ENCODE measurements at regions not wholly inside any gene's neighbourhood (a gene's known extent, or its start where the extent isn't known, plus 50 kb on each side); places are given as distances from the start of the nearest gene placed in this dataset.
A peak's percentile ranks its signal among the peaks of the same experiment; 100 is the strongest.
"Not testable (repeated sequence)": the region's sequence is repeated elsewhere in the genome, so short reads cannot be mapped to it uniquely, and the experiment has no call there.

GRCh38 chr16:88234421-88235271 is 148.1 kb upstream of the ZNF469 start:
- H3K4me1 ChIP-seq (ENCODE audit: control insufficient read depth in 1 of 2, extremely low read depth in 1 of 2, insufficient read depth in 2 of 2, low read length in 2 of 2); H3K36me3 ChIP-seq (ENCODE audit: control insufficient read depth in 2 of 2, extremely low read depth in 1 of 2, insufficient read depth in 1 of 2, low read length in 1 of 2); H3K36me3 Mint-ChIP-seq; H3K4me3 ChIP-seq (ENCODE audit: control insufficient read depth in 1 of 2, extremely low read depth in 1 of 2, low read length in 1 of 2); H3K4me1 Mint-ChIP-seq; CTCF ChIA-PET; ATAC-seq (replicated peaks in 1 of 4); DNase-seq; H3K9me3 Mint-ChIP-seq; H3K9me3 ChIP-seq; H3K4me3 Mint-ChIP-seq; H3K27ac ChIP-seq (ENCODE audit: low read length); H3K27ac Mint-ChIP-seq; POLR2A ChIA-PET: not testable (repeated sequence)
- 85% methylated on average over 22 of the region's 46 CpGs for WGBS (ENCODE audit: insufficient coverage)
- peaks cover 0 to 14% of the 10 kb centered on the region in 2 experiments for H3K27me3 ChIP-seq (replicated peaks in 1 of 2; ENCODE audit: control insufficient read depth in 2 of 2, extremely low read depth in 1 of 2, insufficient read depth in 2 of 2, low read length in 1 of 2)
- H3K27me3 Mint-ChIP-seq = peaks cover 5 to 22% of the 10 kb centered on the region in 2 donors

- H3K36me3 Mint-ChIP-seq; H3K27ac Mint-ChIP-seq; POLR2A ChIA-PET; H3K36me3 ChIP-seq (ENCODE audit: control insufficient read depth in 2 of 2, extremely low read depth in 1 of 2, insufficient read depth in 1 of 2, low read length in 1 of 2); DNase-seq; H3K4me3 Mint-ChIP-seq; H3K9me3 ChIP-seq; H3K9me3 Mint-ChIP-seq; H3K4me1 Mint-ChIP-seq; CTCF ChIA-PET; ATAC-seq (replicated peaks in 1 of 4); H3K4me1 ChIP-seq (ENCODE audit: control insufficient read depth in 1 of 2, extremely low read depth in 1 of 2, insufficient read depth in 2 of 2, low read length in 2 of 2); H3K4me3 ChIP-seq (ENCODE audit: control insufficient read depth in 1 of 2, extremely low read depth in 1 of 2, low read length in 1 of 2); H3K27ac ChIP-seq (ENCODE audit: low read length): not testable (repeated sequence)
- peaks cover 0 to 20% of the 10 kb centered on the region in 2 experiments for H3K27me3 ChIP-seq (replicated peaks in 1 of 2; ENCODE audit: control insufficient read depth in 2 of 2, extremely low read depth in 1 of 2, insufficient read depth in 2 of 2, low read length in 1 of 2)
- 75% methylated on average over 3 of the region's 6 CpGs for WGBS (ENCODE audit: insufficient coverage)
- peaks cover 10 to 28% of the 10 kb centered on the region in 2 donors for H3K27me3 Mint-ChIP-seq
Observed at GRCh38 chr16:88235691-88236090, 147.1 kb upstream of the ZNF469 start.

GRCh38 chr16:88236229-88236628 is 146.5 kb upstream of the ZNF469 start:
- H3K9me3 Mint-ChIP-seq; H3K4me1 ChIP-seq (ENCODE audit: control insufficient read depth in 1 of 2, extremely low read depth in 1 of 2, insufficient read depth in 2 of 2, low read length in 2 of 2); H3K36me3 ChIP-seq (ENCODE audit: control insufficient read depth in 2 of 2, extremely low read depth in 1 of 2, insufficient read depth in 1 of 2, low read length in 1 of 2); H3K4me3 ChIP-seq (ENCODE audit: control insufficient read depth in 1 of 2, extremely low read depth in 1 of 2, low read length in 1 of 2); H3K9me3 ChIP-seq; H3K27ac Mint-ChIP-seq; POLR2A ChIA-PET; ATAC-seq (replicated peaks in 1 of 4); H3K4me3 Mint-ChIP-seq; H3K27ac ChIP-seq (ENCODE audit: low read length); DNase-seq; H3K4me1 Mint-ChIP-seq; H3K36me3 Mint-ChIP-seq; CTCF ChIA-PET: not testable (repeated sequence)
- H3K27me3 Mint-ChIP-seq = peaks cover 10 to 31% of the 10 kb centered on the region in 2 donors
- WGBS (ENCODE audit: insufficient coverage) = no CpG with 5 or more reads among the region's 9 CpGs
- H3K27me3 ChIP-seq (replicated peaks in 1 of 2; ENCODE audit: control insufficient read depth in 2 of 2, extremely low read depth in 1 of 2, insufficient read depth in 2 of 2, low read length in 1 of 2) = peaks cover 0 to 22% of the 10 kb centered on the region in 2 experiments

- H3K4me1 Mint-ChIP-seq; H3K4me3 ChIP-seq (ENCODE audit: control insufficient read depth in 1 of 2, extremely low read depth in 1 of 2, low read length in 1 of 2); H3K4me3 Mint-ChIP-seq; ATAC-seq (replicated peaks in 1 of 4); H3K36me3 Mint-ChIP-seq; H3K4me1 ChIP-seq (ENCODE audit: control insufficient read depth in 1 of 2, extremely low read depth in 1 of 2, insufficient read depth in 2 of 2, low read length in 2 of 2); H3K36me3 ChIP-seq (ENCODE audit: control insufficient read depth in 2 of 2, extremely low read depth in 1 of 2, insufficient read depth in 1 of 2, low read length in 1 of 2); H3K27ac ChIP-seq (ENCODE audit: low read length); H3K9me3 Mint-ChIP-seq; CTCF ChIA-PET; H3K9me3 ChIP-seq; DNase-seq; POLR2A ChIA-PET; H3K27ac Mint-ChIP-seq: not testable (repeated sequence)
- peaks cover 0 to 25% of the 10 kb centered on the region in 2 experiments for H3K27me3 ChIP-seq (replicated peaks in 1 of 2; ENCODE audit: control insufficient read depth in 2 of 2, extremely low read depth in 1 of 2, insufficient read depth in 2 of 2, low read length in 1 of 2)
- H3K27me3 Mint-ChIP-seq = peaks cover 10 to 31% of the 10 kb centered on the region in 2 donors
- WGBS (ENCODE audit: insufficient coverage) = no CpG with 5 or more reads among the region's 9 CpGs
Observed at GRCh38 chr16:88237314-88237713, 145.4 kb upstream of the ZNF469 start.

- CTCF ChIA-PET; H3K27ac Mint-ChIP-seq; H3K27ac ChIP-seq (ENCODE audit: low read length); H3K9me3 Mint-ChIP-seq; H3K4me1 ChIP-seq (ENCODE audit: control insufficient read depth in 1 of 2, extremely low read depth in 1 of 2, insufficient read depth in 2 of 2, low read length in 2 of 2); H3K4me1 Mint-ChIP-seq; H3K9me3 ChIP-seq; H3K36me3 ChIP-seq (ENCODE audit: control insufficient read depth in 2 of 2, extremely low read depth in 1 of 2, insufficient read depth in 1 of 2, low read length in 1 of 2); ATAC-seq (replicated peaks in 1 of 4); POLR2A ChIA-PET; H3K36me3 Mint-ChIP-seq; H3K4me3 Mint-ChIP-seq; H3K4me3 ChIP-seq (ENCODE audit: control insufficient read depth in 1 of 2, extremely low read depth in 1 of 2, low read length in 1 of 2); DNase-seq: not testable (repeated sequence)
- H3K27me3 Mint-ChIP-seq = peaks cover 10 to 31% of the 10 kb centered on the region in 2 donors
- peaks cover 0 to 29% of the 10 kb centered on the region in 2 experiments for H3K27me3 ChIP-seq (replicated peaks in 1 of 2; ENCODE audit: control insufficient read depth in 2 of 2, extremely low read depth in 1 of 2, insufficient read depth in 2 of 2, low read length in 1 of 2)
- WGBS (ENCODE audit: insufficient coverage) = 100% methylated on average over 1 of the region's 10 CpGs
Observed at GRCh38 chr16:88237761-88238415, 144.9 kb upstream of the ZNF469 start.

GRCh38 chr16:88238732-88239274 is 144.0 kb upstream of the ZNF469 start:
- WGBS (ENCODE audit: insufficient coverage) = no CpG with 5 or more reads among the region's 8 CpGs
- H3K27ac ChIP-seq (ENCODE audit: low read length); POLR2A ChIA-PET; H3K9me3 Mint-ChIP-seq; H3K4me3 ChIP-seq (ENCODE audit: control insufficient read depth in 1 of 2, extremely low read depth in 1 of 2, low read length in 1 of 2); H3K9me3 ChIP-seq; H3K4me1 Mint-ChIP-seq; H3K4me1 ChIP-seq (ENCODE audit: control insufficient read depth in 1 of 2, extremely low read depth in 1 of 2, insufficient read depth in 2 of 2, low read length in 2 of 2); H3K36me3 ChIP-seq (ENCODE audit: control insufficient read depth in 2 of 2, extremely low read depth in 1 of 2, insufficient read depth in 1 of 2, low read length in 1 of 2); H3K27ac Mint-ChIP-seq; H3K36me3 Mint-ChIP-seq; CTCF ChIA-PET; H3K4me3 Mint-ChIP-seq; DNase-seq: not testable (repeated sequence)
- peaks cover 10 to 32% of the 10 kb centered on the region in 2 donors for H3K27me3 Mint-ChIP-seq
- ATAC-seq (replicated peaks in 1 of 4) = peak in 1 of 4 experiments; percentile 26
- H3K27me3 ChIP-seq (replicated peaks in 1 of 2; ENCODE audit: control insufficient read depth in 2 of 2, extremely low read depth in 1 of 2, insufficient read depth in 2 of 2, low read length in 1 of 2) = peaks cover 0 to 31% of the 10 kb centered on the region in 2 experiments

Measured in T-cell (primary cell).